ENCODE measurements at regions not wholly inside any gene's neighbourhood (a gene's known extent, or its start where the extent isn't known, plus 50 kb on each side); places are given as distances from the start of the nearest gene placed in this dataset.
"Not testable (repeated sequence)": the region's sequence is repeated elsewhere in the genome, so short reads cannot be mapped to it uniquely, and the experiment has no call there.

DNA sequence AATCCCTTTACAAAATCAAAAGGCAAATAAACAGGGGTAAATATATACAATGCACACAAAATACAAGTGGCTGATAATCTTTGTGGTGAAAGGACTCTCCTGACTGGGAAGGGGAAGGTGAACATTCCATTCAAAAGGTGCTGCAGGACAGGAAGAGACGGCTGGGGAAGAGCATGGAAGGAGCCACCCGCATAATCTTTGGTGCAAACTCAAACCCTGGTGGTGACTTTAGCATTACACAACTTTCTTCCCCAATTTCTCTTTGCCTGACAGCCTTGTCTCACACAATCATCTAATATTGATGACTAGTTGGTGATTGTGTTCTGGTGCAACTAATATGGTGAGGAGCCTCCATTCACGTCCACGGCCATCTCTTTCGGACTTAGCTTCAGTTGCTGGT, 117.0 kb upstream of the EGFR start:
- no peak for DNase-seq

DNA sequence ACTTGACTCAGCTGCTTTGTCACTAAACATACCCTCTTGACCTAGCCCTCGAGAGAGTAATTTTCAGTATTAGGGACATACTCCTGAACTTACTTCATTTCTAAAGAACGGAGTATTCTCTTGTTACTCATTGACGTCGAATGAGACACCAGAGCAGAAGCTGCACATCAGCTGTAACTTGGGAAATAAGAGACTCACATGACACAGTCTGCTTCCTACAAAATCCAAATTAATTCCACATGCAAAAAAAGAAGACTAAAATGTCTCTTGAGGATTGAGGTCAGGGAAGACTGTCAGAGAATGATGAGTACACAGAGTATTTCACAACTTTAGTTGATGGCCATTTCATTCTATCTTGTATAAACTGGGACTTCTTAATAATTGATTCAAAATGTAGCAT, 114.7 kb upstream of the EGFR start:
- DNase-seq = no peak

DNA sequence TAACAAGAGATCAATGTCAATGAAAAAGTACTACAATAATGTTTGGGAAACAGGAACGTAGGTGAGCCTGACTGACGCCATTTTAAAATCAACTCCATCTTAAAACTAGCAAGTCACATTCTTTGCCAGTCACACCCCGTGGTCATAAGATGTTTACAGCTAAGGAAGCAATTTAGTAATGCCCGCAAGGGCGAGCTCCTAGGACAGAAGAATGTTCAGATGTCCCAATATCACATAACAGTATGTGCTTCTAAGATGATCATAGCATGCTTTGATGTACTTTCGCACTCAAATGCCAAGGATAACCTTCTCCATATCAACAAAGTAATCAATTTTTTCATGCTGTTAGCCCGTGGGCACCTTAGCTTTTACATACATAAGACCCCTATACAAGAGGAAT, 113.8 kb upstream of the EGFR start:
- no peak for DNase-seq

DNA sequence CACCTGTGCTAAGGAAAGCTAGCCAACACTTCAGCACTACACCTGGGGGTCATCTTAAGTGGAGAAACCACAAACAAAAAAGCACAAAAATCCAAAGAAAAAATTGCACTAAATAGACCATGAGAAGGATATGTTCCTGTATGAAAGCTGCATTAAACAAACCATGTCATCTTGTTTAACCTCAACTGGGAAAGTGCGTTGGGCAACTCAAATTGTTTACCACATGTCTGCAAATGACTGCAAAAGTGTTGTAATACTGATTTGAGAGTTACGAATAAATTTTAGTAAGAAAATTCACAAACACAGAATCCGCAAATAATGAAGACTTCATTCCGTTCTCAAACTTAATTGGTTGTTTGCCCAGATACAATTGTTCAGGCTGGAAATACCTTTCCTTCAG, 111.9 kb upstream of the EGFR start:
- DNase-seq = no peak

DNA sequence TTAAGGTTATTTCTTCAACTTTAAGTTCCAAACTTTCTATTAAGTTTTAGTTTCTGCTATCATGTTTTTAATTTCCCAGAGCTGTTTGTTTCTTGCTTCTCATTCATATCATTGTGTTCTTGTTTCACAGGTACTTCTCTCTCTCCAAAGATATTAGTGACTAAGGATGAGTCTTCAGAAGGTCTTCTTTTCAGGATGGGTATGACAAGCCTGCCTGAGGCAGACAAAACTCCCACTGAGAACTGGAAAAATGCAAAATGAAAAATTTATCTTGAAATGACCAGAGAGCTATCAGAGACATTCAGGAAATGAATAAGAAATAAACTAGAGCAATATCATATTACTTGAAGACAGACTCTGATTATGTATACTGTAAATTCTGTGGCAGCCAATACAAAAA, 110.8 kb upstream of the EGFR start:
- DNase-seq = no peak

DNA sequence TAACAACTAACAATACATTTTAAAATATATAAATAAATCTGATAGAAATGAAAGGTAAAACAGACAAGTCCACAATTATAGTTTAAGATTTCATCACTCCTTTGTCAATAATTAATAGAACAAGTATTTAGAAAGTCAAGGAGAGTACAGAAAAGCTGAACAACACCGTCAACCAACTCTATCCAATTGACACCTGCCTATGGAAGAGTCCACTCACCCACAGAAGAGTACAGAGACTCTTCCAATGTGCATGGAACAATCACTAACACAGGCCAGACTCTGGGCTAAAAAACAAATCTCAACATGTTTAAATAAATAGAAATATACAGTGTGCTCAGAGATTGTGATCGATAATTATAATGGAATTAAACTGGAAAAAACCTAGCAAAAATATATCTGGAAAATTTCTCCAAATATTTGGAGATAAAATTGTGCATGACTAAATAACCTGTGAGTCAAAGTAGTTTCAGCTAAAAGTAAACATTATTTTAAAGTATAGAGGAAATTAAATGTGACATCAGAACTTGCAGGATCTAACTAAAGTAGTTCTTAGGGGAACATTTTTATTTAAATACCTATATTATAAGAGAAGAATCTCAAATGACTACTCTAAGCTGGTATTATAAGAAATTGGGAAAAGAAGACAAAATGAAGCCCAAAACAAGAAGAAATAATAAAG, 109.9 kb upstream of the EGFR start:
- no peak for DNase-seq

DNA sequence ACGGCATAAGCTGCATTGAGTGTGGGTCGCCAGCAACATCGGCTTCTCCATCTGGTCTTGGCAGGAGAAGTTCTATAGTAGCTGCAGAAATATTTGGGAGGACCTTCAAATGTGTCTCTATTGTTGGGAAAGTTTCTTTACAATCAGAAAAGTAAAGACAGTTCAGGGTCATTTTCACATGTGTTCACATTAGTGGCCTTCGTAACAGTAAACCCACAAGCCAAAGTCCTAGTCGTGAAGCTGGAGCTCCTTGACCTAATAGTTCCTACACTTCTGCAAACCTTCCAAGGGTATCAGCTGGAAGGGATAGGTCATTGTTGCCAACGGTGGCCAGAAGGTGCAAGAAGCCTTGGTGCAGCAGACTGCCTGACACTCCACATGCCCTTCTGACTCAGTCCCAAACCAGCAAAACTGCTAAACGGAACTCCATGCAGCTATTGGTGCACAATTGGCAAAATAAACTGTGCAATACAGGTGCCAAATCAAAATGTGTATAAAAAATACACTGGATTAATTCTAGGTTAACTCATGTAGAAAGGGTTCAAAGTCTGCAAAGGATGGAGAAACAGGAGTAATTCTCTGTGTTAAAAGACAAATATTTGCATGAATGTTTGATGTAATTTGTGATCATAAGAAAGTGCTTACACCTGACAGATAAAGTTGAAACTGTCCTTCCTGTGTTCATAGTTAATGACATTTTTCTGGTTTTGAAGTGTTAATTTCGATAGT, 102.8 kb upstream of the EGFR start:
- no peak for DNase-seq

DNA sequence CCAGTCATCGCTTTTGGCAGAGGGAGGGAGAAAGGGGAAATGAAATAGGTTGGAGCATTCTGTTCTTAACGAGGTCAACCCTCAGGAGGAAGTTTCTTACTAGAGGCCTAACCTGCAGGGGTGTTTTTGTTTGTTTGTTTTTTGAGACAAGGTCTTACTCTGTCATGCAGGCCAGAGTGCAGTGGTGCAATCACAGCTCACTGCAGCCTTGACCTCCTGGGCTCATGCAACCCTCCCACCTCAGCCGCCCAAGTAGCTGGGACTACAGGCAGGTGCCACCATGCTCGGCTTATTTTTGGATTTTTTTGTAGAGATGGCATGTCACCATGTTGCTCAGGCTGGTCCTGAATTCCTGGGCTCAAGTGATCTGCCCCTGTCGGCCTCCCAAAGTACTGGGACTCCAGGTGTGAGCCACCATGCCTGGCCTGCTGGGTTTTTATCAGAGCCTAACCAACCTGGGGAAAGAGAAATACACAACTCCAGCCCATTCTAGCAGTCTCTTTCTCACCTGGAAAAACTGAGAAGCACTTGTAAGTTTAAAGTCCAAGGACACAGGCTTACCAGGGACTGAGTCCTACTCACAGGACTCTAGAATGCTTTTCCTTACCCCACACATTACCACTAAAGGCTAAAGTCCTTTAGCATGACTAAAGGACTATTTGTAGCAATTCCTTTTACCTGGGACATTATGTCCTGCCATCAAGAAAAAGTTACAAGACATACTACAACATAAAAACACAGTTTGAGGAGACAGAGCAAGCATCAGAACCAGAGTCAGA, 101.0 kb upstream of the EGFR start:
- no peak for DNase-seq

DNA sequence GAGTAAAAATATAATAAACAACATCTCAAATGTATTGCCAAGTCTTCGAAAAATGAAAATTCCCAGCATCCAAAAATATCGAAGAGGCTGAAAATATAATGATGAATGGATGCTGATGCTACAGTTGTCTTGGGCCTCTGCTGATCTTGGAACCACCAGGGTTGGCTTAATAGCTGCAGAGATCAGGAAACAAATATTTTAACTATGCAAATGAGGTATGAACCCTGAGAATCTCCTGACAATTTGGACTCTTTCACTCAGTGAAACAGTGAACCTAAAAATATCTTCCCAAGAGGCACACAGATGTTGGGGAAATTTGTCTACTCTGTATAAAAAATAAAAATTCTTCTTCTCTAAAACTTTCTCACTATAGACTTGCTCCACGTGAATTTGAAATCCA, 97.7 kb upstream of the EGFR start:
- no peak for DNase-seq

DNA sequence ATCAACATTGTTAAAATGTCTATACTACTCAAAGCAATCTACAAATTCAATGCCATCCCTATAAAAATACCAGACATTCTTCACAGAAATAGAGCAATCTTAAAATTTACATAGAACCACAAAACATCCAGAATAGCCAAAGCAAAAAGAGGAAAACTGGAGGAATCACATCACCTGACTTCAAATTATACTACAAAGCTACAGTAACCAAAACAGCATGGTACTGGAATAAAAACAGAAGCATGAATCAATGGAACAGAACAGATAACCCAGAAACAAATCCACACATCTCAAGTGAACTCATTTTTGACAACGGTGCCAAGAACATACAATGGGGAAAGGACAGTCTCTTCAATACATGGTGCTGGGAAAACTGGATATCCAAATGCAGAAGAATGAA, 87.3 kb upstream of the EGFR start:
- no peak for DNase-seq

DNA sequence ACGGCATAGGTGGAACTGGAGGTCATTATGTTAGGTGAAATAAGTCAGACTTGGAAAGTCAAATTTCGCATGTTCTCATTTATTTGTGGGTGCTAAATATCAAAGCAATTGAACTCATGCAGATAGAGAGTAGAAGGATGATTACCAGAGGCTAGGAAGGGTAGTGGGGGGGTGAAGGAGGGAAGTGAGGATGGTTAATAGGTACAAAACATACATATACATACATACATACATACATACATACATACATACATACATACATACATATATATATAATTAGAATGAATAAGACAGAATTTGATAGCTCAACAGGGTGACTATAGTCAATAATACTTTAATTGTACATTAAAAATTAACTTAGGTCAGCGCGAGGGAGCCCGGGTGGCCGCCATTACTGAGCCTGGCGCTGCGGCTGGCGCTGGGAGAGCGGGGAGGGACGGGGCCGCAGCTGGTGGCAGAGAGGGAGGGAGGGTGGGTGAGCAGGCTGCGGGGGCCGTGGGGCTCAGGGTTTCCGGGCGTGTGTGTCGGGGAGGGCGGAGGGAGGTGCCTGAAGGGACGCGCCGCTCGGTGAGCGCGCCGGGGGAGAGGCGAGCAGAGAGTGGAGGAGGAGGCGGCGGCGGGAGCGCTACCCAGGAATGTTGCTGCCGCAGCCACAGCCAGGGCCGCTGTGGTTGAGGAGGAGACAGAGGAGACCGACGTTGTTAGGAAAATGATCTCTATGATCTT, 85.8 kb upstream of the EGFR start:
- DNase-seq = peak; percentile 80

DNA sequence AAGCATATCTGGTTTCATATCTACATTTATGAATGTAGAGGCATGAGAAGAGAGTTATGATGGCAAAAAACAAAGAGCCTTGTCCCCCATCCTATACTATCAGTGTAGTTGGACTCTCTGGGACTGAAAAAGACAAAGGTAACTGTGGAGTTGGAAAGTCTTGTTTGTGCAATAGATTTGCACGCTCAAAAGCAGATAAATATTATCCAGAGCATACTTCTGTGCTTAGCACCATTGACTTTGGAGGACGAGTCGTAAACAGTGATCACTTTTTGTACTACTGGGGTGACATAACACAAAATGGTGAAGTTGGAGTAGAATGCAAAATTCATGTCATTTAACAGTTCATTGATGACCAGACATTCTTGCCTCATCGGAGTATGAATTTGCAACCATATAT, 85.2 kb upstream of the EGFR start:
- DNase-seq = no peak

DNA sequence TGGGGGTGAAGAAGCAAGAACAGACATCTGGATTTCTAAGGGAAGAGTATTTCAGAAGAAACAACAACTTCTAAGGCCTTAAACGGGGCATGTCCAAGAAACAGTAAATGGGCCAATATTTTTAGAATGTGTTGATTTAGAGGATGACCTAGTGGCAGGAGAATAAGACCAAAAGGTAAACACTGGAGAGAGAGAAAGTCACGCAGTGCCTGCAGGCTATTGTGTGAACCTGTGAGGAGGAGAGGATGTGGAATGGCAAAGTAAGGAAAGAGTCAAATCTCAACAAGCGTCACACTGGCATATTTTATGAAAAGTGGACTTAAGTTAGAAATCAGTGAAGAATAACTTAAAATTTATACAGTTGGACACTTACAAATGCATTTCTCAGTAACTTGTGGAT, 78.1 kb upstream of the EGFR start:
- DNase-seq = no peak

DNA sequence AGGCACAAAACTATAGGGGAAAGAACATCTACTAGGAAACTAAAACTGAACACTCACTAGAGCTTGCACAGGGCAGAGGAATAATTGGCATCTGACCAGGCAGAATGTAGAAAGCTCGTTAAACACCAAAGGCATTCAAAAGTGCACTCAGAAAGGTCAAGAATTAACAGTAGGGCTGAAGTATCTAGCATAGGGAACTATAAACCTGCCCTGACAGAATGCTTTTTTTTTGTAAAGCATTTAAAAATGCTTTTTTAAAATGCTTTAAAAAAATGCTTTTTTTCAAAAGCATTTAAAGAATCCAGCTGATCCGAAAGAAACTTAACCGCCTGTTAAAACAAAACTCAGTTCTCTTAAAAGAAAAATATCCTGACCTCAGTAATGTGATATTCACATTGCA, 74.6 kb upstream of the EGFR start:
- no peak for DNase-seq

DNA sequence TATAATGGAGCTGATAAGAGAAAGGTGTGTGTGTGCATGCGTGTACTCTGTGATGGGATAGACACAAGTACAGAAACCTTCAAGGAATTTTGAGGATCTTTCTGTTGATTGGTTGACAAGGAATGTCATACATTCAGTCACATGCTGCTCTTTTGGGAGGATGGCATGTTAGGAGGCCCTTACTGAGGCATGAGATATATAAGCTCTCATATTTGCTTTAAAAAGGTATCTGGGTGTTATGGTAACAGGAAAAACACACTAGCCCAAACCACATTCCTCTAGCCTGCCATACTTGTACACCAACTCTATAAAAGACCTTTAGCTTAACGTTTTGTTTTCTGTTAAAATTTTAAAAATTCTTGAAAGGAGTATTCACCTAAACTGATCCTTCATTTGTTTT, 72.5 kb upstream of the EGFR start:
- no peak for DNase-seq

DNA sequence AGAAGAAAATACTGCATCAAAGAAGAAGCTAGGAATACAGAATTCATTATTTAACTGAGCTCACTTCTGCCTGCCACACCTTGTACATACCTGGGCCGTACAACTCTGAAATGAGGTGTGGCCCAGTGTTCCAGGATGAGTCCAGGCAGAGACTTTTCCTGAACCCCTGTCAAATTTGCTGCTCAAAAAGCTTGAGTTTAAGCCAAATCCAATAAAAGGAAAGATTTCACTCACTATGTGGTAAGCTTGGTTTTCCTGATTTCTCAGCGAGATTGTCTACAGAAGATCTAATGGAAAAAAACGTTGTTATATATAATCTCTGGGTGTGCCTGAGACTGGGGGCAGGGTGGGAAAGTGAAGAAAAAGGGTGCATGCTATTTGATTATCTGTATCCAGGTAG, 72.1 kb upstream of the EGFR start:
- no peak for DNase-seq

DNA sequence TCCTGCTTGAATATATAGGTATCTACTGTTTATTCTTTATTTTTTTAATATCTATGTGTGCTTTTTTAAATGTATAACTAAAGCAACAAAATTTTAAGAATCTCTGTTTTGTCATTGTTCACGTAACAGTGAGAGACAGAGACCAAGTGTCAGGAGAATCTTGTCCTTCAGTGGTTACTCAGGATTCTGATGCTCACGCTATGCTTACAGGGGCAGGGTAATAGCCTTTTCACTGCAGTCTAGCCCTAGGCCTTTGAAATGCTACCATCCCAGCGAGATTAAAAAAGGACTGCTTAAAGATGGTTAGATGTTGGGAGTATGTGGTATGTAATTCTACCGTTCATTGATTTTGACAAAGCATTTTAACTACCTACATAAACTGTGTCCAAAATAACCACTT, 71.6 kb upstream of the EGFR start:
- no peak for DNase-seq

DNA sequence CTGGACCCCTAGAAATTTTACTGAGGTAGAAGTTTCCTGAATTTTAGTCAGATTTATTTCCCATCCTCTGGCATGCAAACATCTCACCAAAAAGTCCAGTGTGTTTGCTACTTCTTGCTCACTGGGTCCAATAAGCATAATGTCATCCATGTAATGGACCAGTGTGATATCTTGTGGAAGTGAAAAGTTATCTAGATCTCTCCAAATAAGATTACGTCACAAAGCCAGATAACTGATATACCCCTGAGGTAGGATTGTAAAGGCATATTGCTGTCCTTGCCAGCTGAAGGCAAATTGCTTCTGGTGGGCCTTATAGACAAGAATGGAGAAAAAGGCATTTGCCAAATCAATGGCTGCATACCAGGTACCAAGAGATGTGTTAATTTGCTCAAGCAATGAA, 69.3 kb upstream of the EGFR start:
- DNase-seq = not testable (repeated sequence)

DNA sequence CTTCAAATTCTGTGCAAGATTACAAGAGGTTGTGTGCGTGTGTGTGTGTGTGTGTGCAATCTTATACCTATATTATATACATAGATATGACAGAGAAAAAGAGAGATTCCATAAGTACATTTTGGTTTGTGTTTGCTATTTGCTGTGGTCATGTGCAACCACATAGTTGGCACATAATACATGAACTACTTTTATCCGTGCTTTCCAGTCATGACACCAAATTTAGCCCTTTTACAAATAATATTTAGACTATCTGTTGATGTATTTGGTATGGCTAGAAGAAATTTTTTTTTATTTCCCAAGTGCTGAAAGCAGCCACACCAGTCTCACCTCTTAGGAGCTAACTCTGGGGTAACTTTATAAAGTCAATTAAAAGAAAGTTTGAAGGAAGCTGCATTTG, 63.5 kb upstream of the EGFR start:
- no peak for DNase-seq

DNA sequence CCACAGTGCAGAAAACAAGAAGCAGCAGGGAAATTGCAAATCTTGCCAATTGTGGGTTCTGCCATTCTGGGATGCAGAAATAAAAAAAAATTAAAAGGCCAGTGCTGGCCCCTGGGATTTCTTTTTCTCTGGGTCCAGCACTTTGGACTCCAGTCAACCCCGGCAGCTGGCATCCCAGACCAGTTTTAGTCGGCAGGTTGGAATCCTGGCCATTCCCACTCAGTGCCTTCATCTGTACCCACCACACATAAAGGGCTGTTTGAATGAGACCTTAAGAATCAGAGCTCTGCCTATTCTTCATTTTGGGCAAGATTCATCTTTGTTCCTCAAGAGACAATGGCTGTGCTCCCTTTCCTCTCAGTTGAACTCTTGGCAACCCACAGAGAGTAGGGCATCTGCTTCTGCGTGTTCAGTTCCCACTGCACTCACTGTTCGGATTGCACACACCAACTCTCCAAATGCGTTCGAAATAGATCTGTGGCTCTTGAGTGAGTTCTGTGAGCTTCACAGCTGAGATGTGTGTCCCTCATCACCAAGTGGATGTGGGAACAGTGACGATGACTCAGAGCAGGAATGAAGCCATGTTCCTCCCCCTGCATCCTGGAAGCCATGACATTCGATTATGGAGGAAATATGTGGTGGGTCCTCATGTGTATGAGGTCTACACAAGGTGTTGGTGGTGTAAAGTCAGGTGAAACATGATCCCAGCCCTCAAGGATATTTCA, 63.0 kb upstream of the EGFR start:
- DNase-seq = no peak

DNA sequence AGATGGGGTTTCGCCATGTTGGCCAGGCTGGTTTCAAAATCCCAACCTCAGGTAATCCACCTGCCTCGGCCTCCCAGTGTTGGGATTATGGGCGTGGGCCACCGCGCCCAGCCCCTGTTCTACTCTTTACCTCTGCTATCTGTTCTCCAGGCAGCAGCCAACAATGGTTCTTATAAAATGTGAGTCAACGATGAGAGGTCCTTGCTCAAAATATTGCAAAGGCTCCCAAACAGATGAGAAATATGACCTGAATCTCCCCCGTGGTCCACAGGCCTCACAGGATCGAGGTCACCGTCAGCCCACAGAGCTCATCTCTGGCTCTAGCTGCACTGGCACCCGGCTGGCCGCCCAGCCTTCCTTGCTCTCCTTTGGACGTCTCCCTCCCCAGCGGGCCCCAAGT, 62.0 kb upstream of the EGFR start:
- no peak for DNase-seq

DNA sequence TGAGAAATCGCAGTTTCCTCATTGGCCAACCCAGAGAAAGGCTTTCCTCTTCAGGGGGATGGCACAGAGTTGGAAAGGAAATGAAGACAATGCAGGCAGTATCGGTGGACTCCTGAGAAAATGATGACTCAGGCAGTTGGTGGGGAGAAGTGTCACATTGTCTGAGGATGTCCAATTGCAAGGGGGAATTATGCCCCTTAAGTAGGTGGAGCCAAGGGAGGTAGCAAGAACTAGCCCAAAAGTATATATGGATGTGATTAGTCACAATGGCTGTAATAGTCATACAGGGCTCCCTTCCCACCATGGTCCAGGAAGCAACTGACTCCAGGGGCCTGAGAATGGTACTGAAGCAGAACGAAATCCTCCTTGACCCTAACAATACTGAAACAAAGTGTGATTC, 58.3 kb upstream of the EGFR start:
- no peak for DNase-seq

DNA sequence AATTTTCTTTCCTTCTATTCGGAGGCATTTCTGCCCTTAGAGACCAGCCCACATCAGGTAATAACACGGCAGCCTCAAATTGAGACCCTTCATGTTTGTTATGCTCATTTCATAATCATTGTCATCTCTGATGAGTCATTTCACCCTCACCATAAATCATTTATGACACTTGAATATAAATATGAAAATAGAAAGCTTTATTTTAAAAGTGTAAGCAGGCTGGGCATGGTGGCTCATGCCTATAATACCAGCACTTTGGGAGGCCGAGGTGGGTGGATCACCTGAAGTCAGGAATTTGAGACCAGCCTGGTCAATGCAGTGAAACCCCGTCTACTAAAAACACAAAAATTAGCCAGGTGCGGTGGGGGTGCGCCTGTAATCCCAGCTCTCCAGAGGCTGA, 57.4 kb upstream of the EGFR start:
- no peak for DNase-seq

All from right forelimb (tissue), 1 donor.